ENCODE measurements at regions not wholly inside any gene's neighbourhood (a gene's known extent, or its start where the extent isn't known, plus 50 kb on each side); places are given as distances from the start of the nearest gene placed in this dataset.
A peak's percentile ranks its signal among the peaks of the same experiment; 100 is the strongest.

DNA sequence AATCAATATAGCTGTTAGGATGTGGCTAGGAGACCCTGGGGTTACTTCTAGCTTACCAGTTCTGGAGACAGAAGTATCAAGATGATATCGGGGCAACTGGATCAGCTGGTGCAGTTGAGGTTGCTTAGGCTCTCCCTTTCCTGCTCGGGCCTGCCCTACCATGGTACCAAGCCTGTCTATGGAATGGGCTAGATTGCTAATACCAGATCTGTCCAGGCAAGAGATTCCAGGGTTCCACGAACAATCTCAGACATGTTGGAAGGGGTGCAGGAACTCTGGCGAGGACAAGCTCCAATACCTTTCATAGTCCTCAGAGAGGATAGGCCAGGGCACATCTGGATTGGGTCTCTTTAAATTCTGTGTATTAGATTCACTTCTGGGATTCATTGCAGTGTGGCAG lies 53.8 kb downstream of the ADM start:
- DNase-seq (ENCODE audit: low spot score), result no peak

DNA sequence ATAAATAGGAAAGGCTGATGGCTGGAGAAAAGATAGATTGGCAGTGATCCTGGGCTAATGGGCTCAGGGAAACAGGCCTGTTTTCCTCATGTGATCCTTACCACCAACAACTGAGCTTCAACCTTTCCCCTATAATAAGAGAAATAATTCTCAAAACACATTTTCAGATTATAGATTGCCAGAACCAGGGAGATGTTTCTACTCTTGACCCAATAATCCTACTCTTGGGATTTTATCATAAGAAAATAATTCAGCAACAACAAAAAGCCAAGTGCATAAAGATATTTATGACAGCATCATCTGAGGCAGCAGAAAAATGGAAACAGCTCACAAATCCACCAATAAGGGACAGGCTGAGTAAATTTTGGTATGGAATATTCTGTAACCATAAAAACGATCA lies 54.3 kb downstream of the ADM start:
- DNase-seq (ENCODE audit: low spot score), result no peak

DNA sequence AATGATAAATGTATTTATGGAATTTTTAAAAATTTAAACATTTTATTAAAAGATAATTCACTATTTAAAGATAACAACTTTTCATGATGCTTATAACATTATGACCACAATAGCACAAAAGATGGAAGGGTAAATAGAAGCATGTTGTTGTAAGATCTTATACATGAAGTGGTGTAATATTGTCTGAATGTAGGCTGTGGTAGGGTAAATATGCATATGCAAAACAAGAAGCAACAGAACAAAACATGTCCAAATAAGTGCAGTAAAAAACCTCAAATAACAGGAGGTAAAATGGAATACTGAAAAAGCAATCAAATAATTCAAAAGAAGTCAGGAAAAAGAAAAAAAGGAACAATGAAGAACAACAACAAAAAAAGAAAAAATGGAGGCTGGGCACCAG lies 56.0 kb downstream of the ADM start:
- no peak for DNase-seq (ENCODE audit: low spot score)

DNA sequence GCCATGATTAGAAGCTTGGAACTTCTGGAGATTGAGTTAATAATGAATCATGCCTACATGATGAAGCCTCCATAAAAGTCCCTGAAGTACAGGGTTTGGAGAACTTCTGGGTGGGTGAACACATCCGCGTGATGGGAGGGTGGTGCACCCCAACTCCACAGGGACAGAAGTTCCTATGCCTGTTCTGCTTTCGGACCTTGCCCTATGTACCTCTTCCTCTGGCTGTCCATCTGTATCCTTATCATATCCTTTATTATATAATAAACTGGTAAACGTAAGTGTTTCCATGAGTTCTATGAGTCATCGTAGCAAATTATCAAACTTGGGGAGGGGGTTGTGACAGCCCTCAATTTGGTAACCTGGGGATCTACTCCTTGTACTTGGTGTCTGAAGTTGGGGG lies 60.2 kb downstream of the ADM start:
- DNase-seq (ENCODE audit: low spot score), result no peak

DNA sequence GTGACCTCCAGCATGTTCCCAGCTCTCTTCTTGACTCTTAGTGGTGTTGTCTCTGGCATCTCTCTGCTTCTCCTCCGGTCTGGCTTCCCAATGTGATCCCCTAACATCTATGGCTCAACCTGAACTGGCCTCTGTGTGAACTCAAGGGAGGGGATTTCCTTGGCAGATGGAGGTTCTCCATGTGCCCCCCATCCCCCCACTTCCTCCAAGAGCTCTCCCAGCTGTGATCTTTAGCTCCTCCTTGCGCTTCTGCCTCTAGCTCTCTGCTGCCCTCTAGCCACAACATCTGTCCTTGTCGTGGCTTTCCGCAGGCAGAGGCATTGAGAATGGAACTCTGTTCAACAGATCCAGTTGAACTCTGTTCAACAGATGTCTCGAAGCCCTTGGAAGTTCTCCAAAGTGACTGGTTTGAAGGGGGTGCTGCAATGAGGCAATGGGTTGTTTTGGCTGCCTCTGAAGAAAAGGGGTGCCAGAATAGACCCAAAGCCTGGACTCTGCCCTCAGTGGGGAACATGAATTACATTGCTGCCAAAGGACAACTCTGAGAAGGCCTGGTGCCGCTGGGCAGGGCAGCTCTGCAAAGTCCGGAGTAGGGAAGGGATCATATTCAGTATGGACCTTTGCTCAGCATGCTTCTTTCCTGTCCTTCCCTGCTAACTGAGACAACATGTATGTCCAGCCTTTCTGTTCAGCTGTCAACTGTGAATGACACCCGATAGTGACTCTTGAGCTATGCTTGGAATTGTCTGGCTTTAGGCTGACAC lies 61.9 kb downstream of the ADM start:
- DNase-seq (ENCODE audit: low spot score), result peak; percentile 75

DNA sequence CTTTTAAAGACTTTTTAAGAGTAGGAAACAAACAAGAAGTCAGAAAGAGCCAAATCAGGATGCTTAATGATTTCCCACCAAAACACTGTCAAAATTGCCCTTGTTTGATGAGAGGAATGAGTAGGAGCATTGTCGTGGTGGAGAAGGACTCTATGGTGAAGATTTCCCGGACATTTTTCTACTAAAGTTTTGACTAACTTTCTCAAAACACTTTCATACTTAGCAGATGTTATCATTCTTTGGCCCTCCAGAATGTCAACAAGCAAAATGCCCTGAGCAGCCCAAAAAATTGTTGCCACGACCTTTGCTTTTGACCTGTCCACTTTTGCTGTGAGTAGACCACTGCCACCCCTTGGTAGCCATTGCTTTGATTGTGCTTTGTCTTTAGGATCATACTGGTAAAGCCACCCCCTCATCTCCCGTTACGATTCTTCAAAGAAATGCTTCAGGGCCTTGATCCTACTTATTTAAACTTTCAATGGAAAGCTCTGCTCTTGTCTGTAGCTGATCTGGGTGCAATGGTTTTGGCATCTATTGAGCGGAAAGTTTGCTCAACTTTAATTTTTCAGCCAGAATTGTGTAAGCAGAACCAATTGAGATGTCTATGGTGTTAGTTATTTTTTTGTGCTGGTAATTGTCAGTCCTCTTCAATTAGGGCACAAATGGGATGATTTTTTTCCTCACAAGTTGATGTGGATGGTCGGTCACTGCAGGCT lies 67.2 kb downstream of the ADM start:
- DNase-seq (ENCODE audit: low spot score), result no peak

DNA sequence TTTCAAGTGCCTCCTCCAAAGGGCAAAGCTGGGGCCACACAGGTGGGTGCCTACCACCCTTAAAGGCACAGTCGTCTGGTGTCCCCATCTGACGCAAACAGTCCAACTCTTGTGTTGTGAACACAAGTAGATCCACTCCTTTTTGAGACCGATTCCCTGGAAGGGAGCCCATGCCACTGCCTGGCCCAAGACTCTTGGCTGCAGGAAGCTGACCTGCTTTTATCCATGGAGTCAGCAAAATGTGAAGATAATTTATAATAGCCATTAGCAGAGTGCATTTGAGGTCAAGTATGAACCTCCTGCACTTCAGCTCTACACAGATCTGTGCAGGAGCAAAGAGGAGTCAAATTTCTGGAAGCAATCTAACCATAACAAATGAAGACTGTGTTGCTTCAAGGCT lies 68.5 kb downstream of the ADM start:
- DNase-seq (ENCODE audit: low spot score), result no peak

DNA sequence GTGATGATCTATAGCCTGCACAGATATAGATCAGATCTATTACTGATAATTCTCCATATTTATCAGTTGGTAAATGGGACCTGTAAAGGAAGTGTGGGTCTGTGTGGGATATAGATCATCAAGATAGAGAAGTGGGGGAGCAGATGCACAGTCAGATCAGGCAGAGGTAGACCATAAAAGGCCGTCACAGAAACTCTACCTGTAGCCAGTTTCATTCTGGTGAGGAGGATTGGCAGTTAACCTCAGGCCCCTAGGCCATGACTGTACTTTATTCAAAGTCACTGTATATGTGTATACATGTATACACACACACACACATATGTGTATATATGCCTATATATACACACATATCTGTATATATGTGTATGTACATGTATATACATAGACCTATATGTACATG lies 69.1 kb downstream of the ADM start:
- no peak for DNase-seq (ENCODE audit: low spot score)

DNA sequence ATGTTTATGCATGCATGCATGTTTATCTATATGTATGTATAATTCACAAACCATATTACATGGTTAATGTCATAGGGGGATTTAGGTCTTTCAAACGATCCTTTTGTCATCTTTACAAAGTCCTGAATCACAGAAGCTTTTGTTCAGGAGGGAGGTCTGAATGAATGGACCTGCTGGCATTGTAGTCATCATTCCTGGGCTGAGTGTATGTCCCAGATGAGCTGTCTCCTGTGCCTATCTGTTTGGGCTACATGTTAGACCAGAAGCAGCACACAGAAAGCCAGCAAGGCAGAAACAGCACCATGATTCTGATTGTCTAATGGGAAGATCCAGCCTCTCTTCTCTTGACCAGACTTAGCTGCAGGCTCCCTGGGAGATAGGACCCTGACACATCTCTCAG lies 69.5 kb downstream of the ADM start:
- no peak for DNase-seq (ENCODE audit: low spot score)

DNA sequence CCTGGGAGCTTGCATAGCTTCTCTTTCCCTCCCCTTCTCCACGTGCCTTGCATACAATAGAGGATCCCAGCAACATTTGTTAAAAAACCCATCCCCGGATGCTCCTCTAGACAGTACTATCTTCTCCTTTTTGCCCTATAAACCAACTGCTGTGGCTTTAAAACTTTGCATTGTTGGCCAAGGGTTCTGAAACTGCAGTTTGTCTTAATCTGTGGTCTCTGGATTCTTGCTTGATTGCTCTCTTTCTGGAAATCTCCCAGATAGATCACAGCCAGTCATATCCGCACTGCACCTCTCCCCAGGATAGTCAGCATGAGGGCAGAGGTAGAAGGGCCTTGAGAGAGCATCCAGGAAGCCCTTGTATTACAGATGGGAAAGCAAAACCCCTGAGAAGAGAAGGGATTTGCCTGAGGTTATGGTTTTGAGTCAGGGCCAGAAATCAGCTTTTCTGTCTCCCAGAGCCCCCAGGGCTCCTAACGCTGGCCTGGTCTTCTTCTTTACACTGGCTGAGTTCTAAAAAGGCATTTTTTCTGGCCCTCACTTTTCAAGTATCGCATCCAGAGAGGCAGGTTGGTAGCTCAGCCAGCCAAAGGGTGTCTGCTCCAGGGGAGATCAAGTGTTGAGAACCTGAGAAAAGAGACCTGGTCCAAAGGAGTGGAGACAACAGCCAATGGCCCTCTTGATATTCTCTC lies 70.6 kb downstream of the ADM start:
- peak; percentile 9 for DNase-seq (ENCODE audit: low spot score)

DNA sequence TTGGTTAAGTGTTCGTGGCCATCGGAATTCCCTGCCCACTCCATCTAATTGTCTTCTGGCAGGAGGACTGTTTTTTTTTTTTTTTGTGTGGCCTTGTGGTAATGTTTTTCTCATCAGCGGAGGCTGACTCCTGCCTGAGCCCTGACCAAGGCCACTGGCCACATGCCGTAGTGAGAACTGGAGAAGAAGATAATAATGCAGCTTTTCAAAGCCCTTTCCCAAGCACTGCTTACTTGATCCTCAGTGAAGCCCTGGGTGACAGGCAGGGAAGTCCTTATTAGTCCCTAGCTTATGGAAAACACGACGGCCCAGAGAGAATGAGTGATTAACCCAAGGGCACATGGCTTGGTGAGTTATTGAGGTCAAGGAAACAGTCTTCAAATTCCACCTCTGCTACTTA lies 71.2 kb downstream of the ADM start:
- DNase-seq (ENCODE audit: low spot score), result no peak

DNA sequence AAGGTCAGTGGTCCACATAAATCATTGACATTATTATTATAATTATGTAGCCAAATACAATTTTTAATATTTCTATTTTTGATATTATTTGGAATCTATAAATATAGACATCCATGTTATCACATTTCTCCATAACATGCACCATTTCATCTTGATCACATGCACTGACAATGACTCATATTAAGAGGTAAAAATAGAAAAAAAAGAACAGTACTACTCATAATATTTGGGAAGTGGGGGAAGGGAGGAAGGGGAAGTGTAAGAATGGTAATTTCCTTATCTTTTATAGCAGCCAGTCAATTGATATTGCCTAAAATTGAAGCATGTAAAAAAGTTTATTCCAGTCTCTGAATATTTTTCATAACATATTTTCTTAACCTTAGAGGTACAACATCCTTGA lies 72.3 kb downstream of the ADM start:
- DNase-seq (ENCODE audit: low spot score), result no peak

DNA sequence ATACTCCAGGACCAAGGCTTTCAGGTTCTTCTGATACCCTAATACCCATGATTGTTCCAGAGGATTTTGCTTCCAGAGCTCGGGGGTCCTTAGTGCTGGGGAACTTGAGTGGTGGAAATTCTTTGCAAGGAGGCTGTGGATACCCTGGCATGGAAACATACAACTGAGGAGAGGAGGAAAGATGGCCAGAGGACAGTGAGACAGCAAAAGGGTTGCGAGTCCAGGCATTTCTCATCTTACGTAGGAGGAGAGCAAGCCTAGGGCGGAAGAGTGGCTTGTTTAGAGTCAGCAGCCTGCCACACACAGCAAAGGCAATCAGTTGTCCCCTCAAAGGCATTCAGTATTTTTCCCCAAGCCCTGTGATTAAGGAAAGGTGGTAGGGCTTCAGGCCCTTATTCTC lies 73.5 kb downstream of the ADM start:
- DNase-seq (ENCODE audit: low spot score), result no peak

DNA sequence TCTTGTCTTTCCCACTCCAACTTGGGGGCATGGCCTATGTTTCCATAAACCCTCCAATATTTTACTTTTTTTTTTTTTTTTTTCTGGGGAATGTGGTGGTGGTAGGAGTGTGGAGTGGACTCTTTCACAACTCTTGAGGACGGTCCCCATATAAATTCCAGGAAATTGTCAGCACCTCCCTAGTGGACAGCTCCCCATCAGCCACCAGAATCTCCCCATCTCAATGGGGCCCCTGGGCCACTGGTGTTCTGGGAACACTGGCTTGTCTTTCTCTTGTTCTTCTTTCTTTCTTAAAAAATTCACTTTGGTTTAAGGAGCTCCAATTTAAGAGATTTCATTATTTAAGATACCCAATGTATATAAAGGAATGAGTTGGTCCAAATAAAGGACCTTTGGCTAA lies 74.1 kb downstream of the ADM start:
- peak; percentile 25 for DNase-seq (ENCODE audit: low spot score)

DNA sequence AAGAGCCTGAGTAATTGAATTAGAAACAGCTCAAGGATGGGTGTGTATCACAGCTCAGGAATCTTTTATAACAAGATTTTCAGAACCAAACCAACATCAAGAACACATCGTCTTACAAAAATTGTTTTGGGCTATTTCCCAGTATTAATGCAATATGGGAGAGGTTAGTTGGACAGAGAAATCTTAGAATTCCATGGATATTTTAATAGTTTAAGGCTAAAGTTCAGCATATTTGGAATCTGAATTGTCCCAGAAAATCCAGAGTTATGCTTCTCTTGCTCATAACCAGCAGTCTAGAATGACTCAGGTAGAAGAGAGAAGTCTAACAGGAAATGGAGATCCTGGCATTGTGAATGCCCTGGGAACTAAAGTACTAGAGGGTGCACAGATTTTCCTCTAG lies 74.6 kb downstream of the ADM start:
- DNase-seq (ENCODE audit: low spot score), result no peak

DNA sequence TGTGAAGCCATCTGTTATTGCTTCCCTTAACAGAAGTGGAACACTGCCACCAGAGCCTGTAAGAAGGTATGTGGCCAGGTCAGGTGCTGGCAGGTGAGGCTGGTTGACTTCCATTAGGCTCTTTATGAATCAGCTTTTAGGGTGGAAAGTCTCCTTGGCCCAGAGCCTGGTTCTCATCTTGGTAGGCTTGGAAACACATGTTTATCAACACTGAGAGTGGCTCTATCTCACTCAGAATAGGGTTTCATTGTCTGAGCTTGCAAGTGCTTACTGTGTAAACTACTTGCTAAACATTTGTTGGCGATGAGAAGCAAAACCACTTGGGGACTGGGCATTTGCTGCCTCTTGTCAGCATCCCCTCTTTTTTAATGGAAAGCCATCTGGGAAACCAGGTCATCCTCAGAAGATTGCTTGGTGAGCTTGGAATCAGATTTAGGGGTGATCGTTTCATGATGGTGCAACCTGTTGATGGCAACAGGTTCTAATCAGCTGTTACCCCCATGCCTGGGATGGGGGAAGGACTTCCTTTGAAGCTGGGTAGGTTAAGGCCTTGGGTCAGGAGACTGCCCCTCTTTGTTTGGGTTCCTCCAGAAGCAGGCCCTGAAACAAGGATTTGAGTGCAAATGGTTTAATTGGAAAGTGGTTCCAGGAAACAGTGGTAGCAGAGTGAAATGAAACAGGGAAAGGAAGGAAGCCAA lies 75.0 kb upstream of the AMPD3 start:
- DNase-seq (ENCODE audit: low spot score), result no peak

DNA sequence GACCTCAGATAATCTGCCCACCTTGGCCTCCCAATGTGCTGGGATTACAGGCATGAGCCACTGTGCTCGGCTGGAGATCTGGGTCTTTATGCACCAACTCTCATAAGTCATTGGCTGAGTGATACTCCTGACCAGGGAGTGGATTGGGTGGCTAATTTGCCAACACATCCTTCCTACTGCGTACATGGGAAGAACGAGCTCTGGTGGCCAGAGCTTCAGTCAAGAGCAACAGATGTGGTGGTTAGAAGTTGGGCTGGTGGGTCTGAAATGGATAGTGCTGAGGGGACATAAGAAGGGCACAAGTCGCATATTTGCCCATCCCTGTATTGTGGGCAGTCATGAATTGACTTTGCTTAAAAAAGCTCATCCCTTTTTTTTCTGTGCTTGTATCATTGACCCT lies 74.1 kb upstream of the AMPD3 start:
- no peak for DNase-seq (ENCODE audit: low spot score)

DNA sequence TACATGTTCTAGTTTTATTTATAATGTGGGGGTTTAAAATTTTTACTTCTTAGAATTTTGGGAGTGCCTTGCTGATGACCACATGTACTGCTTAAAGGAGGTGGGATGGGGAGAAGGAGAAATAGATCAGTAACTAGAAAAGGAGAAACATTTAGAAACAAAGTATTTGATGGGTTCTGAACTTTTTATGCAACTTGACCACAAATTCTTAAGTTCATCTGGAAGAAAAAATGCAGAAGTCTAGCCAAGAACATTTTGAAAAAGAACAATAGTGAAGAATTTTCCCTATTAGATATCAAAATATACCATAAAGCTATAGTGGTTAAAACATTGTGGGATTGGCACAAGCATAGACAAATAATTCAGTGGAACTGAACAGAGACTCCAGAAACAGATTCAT lies 73.3 kb upstream of the AMPD3 start:
- no peak for DNase-seq (ENCODE audit: low spot score)

DNA sequence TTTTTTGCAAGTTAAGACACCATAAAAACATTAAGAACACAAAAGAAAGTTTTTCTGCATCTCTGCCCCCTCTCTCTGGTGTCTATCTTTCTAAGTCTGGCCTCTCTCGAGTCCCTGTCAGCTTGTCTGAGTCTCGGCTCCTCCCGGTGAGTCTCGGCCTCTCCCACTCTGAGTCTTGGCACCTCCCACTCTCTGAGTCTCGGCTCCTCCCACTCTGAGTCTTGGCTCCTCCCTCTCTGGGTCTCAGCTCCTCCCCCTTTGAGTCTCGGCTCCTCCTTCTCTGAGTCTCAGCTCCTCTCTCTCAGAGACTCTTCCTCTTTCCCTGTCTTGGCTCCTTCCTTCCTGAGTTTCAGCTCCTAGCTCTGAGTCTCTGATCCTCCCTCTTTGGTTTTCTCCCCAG lies 72.5 kb upstream of the AMPD3 start:
- peak; percentile 66 for DNase-seq (ENCODE audit: low spot score)

DNA sequence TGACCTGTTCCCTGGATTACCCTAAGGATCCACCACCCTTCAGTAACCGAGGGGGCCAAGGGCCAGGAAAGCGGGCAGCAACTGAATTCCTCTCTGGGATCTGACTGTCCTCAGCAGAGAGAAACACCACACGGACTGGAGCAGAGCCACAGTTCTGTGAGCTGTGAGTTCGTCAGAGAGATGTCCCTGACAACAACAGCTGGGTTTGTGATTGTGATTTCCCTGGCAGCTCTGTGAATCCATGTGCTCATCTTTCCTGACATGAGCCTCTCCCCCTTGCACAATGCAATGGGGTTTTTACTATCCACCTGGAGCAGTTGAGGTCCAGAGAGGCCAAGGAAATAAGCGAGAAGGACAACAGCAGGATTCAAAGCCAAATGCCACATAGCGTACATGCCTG lies 69.4 kb upstream of the AMPD3 start:
- DNase-seq (ENCODE audit: low spot score), result no peak

DNA sequence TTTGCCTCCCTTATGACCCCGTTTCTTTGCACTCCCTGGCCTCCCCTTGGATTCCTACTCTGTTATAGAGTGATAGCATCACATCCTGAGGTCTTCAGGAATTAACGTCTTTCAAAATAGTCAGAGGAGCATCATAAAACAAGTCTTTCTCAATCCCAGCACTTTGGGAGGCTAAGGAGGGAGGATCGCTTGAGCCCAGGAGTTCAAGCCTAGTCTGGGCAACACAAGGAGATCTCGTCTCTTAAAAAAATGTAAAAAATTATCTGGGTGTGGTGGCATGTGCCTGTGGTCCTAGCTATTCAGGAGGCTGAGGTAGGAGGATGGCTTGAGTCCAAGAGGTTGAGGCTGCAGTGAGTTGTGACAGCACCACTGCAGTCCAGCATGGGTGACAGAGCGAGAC lies 68.7 kb upstream of the AMPD3 start:
- no peak for DNase-seq (ENCODE audit: low spot score)

DNA sequence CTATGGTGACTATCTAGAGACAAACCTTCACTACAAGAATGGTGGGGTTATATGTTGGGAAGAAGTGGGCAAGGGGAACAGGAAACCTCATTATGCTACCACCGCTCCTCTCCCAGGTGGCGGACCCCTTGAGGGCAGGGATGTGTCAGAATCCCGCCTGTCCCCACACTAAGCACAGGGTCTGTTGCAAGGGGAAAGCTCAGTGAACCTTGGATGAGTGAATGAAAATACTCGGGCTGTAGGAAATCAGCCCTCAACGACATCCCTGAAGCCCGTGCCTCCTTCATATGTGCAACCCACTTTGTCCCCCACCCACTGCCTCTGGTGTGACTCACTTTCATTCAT lies 68.2 kb upstream of the AMPD3 start:
- no peak for DNase-seq (ENCODE audit: low spot score)

Measured in RKO (cell line).